HepG2 (cell line): ENCODE measurements at regions not wholly inside any gene's neighbourhood (a gene's known extent, or its start where the extent isn't known, plus 50 kb on each side); places are given as distances from the start of the nearest gene placed in this dataset.

Experiments
- FOSL2 ChIP-seq: sonication (generic); formaldehyde crosslinking; IDR thresholded peaks from 2 replicates; pipeline ENCODE4 v1.4.0; 2020; ENCODE audit warnings: missing genetic modification reagents
- MAZ ChIP-seq, 2 experiments: sonication (generic) in 1 of 2; formaldehyde crosslinking in 1 of 2; IDR thresholded peaks; 2 replicates each; pipeline versions ENCODE4 v1.5.0 to v1.6.1; 2012 to 2020; ENCODE audit warnings: low read depth in 2 of 2, mild to moderate bottlenecking in 2 of 2, borderline replicate concordance in 1 of 2, improper control_type of control experiment in 1 of 2, low read length in 1 of 2, missing genetic modification reagents in 1 of 2, moderate library complexity in 1 of 2
- NFKB2 ChIP-seq: sonication (generic); formaldehyde crosslinking; IDR thresholded peaks from 2 replicates; pipeline ENCODE4 v1.4.0; 2020; ENCODE audit warnings: missing genetic modification reagents, borderline replicate concordance
- NR2C2 ChIP-seq: sonication (generic); formaldehyde crosslinking; IDR thresholded peaks from 2 replicates; pipeline ENCODE4 v1.4.0; 2020; ENCODE audit warnings: missing genetic modification reagents, mild to moderate bottlenecking, moderate library complexity, borderline replicate concordance
- POLR2A ChIP-seq, 2 experiments: IDR thresholded peaks; 2 replicates each; pipeline ENCODE4 v1.6.1; 2011; ENCODE audit warnings: low read depth in 2 of 2, low read length in 2 of 2, mild to moderate bottlenecking in 1 of 2, moderate library complexity in 1 of 2; ENCODE audit not compliant: insufficient read depth in 1 of 2
- SP1 ChIP-seq, 2 experiments: fragments of 450-650 bp in 1 of 2; sonication (generic) in 1 of 2; formaldehyde crosslinking in 1 of 2; IDR thresholded peaks; 2 replicates each; pipeline versions ENCODE4 v1.4.0 to v1.6.1; 2016 to 2020; ENCODE audit warnings: missing genetic modification reagents in 1 of 2
- TCF7L2 ChIP-seq: IDR thresholded peaks from 2 replicates; pipeline ENCODE4 v1.6.1; 2011; ENCODE audit warnings: mild to moderate bottlenecking, low read depth, low read length, moderate library complexity
- ZBTB49 ChIP-seq: sonication (generic); formaldehyde crosslinking; IDR thresholded peaks from 2 replicates; pipeline ENCODE4 v1.4.0; 2020; ENCODE audit warnings: missing genetic modification reagents, borderline replicate concordance
- ZNF703 ChIP-seq: sonication (generic); formaldehyde crosslinking; IDR thresholded peaks from 2 replicates; pipeline ENCODE4 v1.5.1; 2020; ENCODE audit warnings: missing genetic modification reagents, mild to moderate bottlenecking, moderate library complexity, borderline replicate concordance
- TF ChIP-seq, protein P1 (sequence below): sonication (generic); formaldehyde crosslinking; IDR thresholded peaks from 2 replicates; pipeline ENCODE4 v1.5.0; 2020; ENCODE audit warnings: mild to moderate bottlenecking, missing genetic modification reagents, moderate library complexity
- TF ChIP-seq, protein P2 (sequence below): sonication (generic); formaldehyde crosslinking; IDR thresholded peaks from 2 replicates; pipeline ENCODE4 v1.5.0; 2020; ENCODE audit warnings: mild to moderate bottlenecking, low read depth, missing genetic modification reagents, borderline replicate concordance

DNA sequence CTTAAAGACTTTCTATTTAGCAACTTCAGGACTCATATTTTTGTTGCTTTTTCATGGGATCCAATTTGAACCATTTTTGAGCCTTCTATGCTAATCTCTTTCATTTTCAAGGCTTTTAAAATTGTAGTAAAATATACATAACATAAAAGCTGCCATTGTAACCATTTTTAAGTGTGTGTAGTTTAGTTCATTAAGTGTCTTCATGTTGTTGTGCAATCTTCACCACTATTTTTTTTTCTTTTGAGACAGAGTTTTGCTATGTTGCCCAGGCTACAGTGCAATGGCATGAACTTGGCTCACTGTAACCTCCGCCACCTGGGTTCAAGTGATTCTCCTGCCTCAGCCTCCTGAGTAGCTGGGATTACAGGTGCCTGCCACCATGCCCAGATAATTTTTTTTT, 451.6 kb downstream of the TMEM114 start:
- TF ChIP-seq TCF7L2 (no peak), ZBTB49 (no peak), POLR2A (IDR thresholded peaks at IDR 0.05; ENCODE audit: insufficient read depth in 1 of 2, low read depth in 2 of 2, low read length in 2 of 2) (no peak), ZNF703 (CRISPR knock-in tag) (no peak), MAZ (IDR thresholded peaks at IDR 0.05; ENCODE audit: borderline replicate concordance, low read depth, low read length) (no peak), MAZ (CRISPR knock-in tag; IDR thresholded peaks at IDR 0.05; ENCODE audit: low read depth) (no peak), NFKB2 (CRISPR knock-in tag) (no peak), NR2C2 (CRISPR knock-in tag) (no peak), FOSL2 (no peak), SP1 (IDR thresholded peaks at IDR 0.05) (no peak), SP1 (CRISPR knock-in tag; IDR thresholded peaks at IDR 0.05) (no peak)
- TF ChIP-seq, protein P1, sequence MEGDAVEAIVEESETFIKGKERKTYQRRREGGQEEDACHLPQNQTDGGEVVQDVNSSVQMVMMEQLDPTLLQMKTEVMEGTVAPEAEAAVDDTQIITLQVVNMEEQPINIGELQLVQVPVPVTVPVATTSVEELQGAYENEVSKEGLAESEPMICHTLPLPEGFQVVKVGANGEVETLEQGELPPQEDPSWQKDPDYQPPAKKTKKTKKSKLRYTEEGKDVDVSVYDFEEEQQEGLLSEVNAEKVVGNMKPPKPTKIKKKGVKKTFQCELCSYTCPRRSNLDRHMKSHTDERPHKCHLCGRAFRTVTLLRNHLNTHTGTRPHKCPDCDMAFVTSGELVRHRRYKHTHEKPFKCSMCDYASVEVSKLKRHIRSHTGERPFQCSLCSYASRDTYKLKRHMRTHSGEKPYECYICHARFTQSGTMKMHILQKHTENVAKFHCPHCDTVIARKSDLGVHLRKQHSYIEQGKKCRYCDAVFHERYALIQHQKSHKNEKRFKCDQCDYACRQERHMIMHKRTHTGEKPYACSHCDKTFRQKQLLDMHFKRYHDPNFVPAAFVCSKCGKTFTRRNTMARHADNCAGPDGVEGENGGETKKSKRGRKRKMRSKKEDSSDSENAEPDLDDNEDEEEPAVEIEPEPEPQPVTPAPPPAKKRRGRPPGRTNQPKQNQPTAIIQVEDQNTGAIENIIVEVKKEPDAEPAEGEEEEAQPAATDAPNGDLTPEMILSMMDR (CRISPR knock-in tag): no peak
- TF ChIP-seq, protein P2, sequence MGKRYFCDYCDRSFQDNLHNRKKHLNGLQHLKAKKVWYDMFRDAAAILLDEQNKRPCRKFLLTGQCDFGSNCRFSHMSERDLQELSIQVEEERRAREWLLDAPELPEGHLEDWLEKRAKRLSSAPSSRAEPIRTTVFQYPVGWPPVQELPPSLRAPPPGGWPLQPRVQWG (CRISPR knock-in tag): no peak
